ENCODE measurements at regions not wholly inside any gene's neighbourhood (a gene's known extent, or its start where the extent isn't known, plus 50 kb on each side); places are given as distances from the start of the nearest gene placed in this dataset.

DNA sequence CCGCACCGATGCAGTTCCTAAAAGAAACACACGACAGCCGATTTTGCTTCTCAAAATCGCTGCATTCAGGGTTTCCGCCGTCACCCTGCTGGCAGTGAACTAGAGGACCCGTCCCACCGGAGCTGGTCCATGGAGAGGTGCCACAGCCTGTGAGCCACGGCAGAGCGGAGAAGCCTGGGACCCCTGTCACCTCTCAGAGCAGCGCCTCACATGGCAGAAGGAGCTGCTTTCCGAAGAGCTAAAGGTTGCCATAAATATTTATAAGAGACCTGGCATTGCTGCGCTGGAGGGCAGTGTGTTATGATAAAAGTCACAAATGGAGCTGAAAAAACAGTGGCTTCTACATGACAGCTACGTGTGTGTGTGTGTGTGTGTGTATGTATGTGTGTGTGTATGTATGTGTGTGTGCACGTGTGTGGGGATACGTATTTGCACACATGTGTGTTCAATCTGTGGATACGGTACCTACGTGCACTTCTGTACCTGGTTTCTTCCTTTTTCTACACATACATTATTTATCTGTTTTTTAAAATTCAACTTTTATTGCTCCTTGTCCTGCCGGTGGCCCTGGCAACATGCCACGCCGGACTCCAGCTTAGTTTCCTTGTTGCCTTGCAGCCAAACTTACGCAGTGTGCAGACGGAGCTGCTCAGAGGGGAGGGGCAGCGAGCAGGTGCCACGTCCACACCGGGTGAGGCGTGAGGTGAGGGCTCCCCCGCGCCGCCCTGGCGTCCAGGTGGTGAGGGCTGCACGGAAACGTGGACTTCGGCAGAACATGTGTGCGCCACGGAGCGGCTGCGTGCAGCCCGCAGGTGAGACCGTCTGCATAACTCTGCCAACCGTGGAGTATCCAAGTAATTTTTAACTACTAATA, 115.2 kb upstream of the PITRM1 start:
- Histone ChIP-seq H3K27me3 (ENCODE audit: control insufficient read depth, insufficient read depth, low read length) (peaks cover 7% of the 10 kb centered on the region), H2AFZ (ENCODE audit: low read length) (no peak overlapping the region), H3K9me3 (ENCODE audit: control insufficient read depth, insufficient read depth, low read depth, low read length) (no peaks in the 10 kb centered on the region), H3K79me2 (ENCODE audit: control insufficient read depth, insufficient read depth, low read length) (no peaks in the 10 kb centered on the region), H3K27ac (ENCODE audit: insufficient read depth, low read length) (no peak overlapping the region), H3K9ac (ENCODE audit: insufficient read depth, low read length) (no peak overlapping the region), H3K4me3 (replicated peaks in 1 of 4; ENCODE audit: control extremely low read depth in 1 of 4, insufficient read depth in 1 of 4, low read depth in 3 of 4, low read length in 4 of 4) (no peak overlapping the region), H3K36me3 (ENCODE audit: control insufficient read depth, insufficient read depth, low read length) (no peaks in the 10 kb centered on the region), H4K20me1 (ENCODE audit: control insufficient read depth, extremely low read depth, insufficient read depth, low read length) (no peaks in the 10 kb centered on the region), H3K4me1 (ENCODE audit: control insufficient read depth, extremely low read depth, insufficient read depth, low read length) (no peaks in the 10 kb centered on the region), H3K4me2 (ENCODE audit: extremely low read depth, insufficient read depth, low read length) (no peak overlapping the region)
- no peak for DNase-seq (ENCODE audit: low read depth in 2 of 2)
- TF ChIP-seq EZH2 (IDR thresholded peaks at IDR 0.05; ENCODE audit: low read length, missing control alignments): no peak
- TF ChIP-seq, protein P1, sequence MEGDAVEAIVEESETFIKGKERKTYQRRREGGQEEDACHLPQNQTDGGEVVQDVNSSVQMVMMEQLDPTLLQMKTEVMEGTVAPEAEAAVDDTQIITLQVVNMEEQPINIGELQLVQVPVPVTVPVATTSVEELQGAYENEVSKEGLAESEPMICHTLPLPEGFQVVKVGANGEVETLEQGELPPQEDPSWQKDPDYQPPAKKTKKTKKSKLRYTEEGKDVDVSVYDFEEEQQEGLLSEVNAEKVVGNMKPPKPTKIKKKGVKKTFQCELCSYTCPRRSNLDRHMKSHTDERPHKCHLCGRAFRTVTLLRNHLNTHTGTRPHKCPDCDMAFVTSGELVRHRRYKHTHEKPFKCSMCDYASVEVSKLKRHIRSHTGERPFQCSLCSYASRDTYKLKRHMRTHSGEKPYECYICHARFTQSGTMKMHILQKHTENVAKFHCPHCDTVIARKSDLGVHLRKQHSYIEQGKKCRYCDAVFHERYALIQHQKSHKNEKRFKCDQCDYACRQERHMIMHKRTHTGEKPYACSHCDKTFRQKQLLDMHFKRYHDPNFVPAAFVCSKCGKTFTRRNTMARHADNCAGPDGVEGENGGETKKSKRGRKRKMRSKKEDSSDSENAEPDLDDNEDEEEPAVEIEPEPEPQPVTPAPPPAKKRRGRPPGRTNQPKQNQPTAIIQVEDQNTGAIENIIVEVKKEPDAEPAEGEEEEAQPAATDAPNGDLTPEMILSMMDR (conservative IDR thresholded peaks at IDR 0.05 in 1 of 2, IDR thresholded peaks at IDR 0.05 in 1 of 2; ENCODE audit: low read depth in 1 of 2, low read length in 2 of 2): no peak

DNA sequence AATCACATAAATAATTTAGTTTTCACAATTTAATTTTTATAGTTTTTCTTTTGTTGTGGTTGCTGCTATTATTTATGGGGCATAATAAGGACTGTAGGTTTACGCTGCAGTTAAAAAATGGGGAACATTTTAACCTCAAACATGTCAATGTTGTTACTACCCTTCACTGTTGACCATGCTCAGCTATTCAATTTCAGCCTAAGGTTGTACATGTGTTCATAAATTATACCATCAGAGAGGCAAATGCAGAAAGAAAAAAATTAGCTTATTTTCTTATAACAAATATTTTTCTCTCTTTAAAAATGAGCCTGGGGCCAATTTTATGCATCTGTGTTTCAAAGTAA, 110.1 kb upstream of the PITRM1 start:
- no peak for TF ChIP-seq EZH2 (IDR thresholded peaks at IDR 0.05; ENCODE audit: low read length, missing control alignments)
- TF ChIP-seq, protein P1 (conservative IDR thresholded peaks at IDR 0.05 in 1 of 2, IDR thresholded peaks at IDR 0.05 in 1 of 2; ENCODE audit: low read depth in 1 of 2, low read length in 2 of 2): no peak
- Histone ChIP-seq H3K4me3 (replicated peaks in 1 of 4; ENCODE audit: control extremely low read depth in 1 of 4, insufficient read depth in 1 of 4, low read depth in 3 of 4, low read length in 4 of 4) (no peak overlapping the region), H3K9me3 (ENCODE audit: control insufficient read depth, insufficient read depth, low read depth, low read length) (no peaks in the 10 kb centered on the region), H3K4me1 (ENCODE audit: control insufficient read depth, extremely low read depth, insufficient read depth, low read length) (no peaks in the 10 kb centered on the region), H3K9ac (ENCODE audit: insufficient read depth, low read length) (no peak overlapping the region), H3K27me3 (ENCODE audit: control insufficient read depth, insufficient read depth, low read length) (peaks cover 10% of the 10 kb centered on the region), H3K27ac (ENCODE audit: insufficient read depth, low read length) (no peak overlapping the region), H3K4me2 (ENCODE audit: extremely low read depth, insufficient read depth, low read length) (no peak overlapping the region), H3K36me3 (ENCODE audit: control insufficient read depth, insufficient read depth, low read length) (no peaks in the 10 kb centered on the region), H3K79me2 (ENCODE audit: control insufficient read depth, insufficient read depth, low read length) (no peaks in the 10 kb centered on the region), H2AFZ (ENCODE audit: low read length) (no peak overlapping the region), H4K20me1 (ENCODE audit: control insufficient read depth, extremely low read depth, insufficient read depth, low read length) (no peaks in the 10 kb centered on the region)
- no peak for DNase-seq (ENCODE audit: low read depth in 2 of 2)

DNA sequence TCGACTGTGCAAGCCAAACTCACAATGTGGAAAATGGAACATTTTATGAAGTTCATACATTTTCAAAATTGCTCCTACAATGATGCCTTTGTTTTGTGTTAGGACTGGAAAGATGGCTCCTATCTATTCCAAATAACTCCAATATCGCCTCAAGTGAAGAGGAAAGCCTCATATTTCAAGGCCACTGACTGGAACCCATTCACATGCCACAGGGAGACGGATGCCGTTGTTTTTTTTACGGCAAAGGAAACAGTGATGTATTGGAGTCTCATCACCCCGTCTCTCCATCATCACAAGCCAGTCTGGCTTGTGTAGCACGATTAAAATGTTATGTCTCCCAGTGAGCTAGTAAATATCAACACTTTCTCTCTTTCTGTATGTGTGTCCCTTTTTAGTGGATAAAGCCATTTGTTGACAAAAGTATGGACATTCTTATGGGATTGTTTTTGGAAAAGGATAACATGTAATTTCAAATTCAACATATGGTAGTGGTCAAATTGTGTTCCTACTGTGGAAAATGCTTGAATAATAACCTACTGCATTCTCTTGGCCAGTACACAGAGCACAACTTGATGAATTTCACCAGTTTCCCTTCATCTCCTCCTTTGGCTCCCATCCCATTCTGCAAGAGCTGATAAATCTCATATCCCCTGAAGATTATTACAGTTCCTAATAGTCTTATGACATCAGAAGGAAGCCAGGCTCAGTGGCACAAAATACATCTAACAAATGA, 109.5 kb upstream of the PITRM1 start:
- Histone ChIP-seq H3K79me2 (ENCODE audit: control insufficient read depth, insufficient read depth, low read length) (no peaks in the 10 kb centered on the region), H4K20me1 (ENCODE audit: control insufficient read depth, extremely low read depth, insufficient read depth, low read length) (no peaks in the 10 kb centered on the region), H2AFZ (ENCODE audit: low read length) (no peak overlapping the region), H3K4me1 (ENCODE audit: control insufficient read depth, extremely low read depth, insufficient read depth, low read length) (no peaks in the 10 kb centered on the region), H3K27me3 (ENCODE audit: control insufficient read depth, insufficient read depth, low read length) (peaks cover 6% of the 10 kb centered on the region), H3K27ac (ENCODE audit: insufficient read depth, low read length) (no peak overlapping the region), H3K4me3 (replicated peaks in 1 of 4; ENCODE audit: control extremely low read depth in 1 of 4, insufficient read depth in 1 of 4, low read depth in 3 of 4, low read length in 4 of 4) (no peak overlapping the region), H3K4me2 (ENCODE audit: extremely low read depth, insufficient read depth, low read length) (no peak overlapping the region), H3K36me3 (ENCODE audit: control insufficient read depth, insufficient read depth, low read length) (no peaks in the 10 kb centered on the region), H3K9me3 (ENCODE audit: control insufficient read depth, insufficient read depth, low read depth, low read length) (no peaks in the 10 kb centered on the region), H3K9ac (ENCODE audit: insufficient read depth, low read length) (no peak overlapping the region)
- peak in 1 of 2 donors; percentile 18 for DNase-seq (ENCODE audit: low read depth in 2 of 2)
- no peak for TF ChIP-seq EZH2 (IDR thresholded peaks at IDR 0.05; ENCODE audit: low read length, missing control alignments)
